ENCODE measurements at regions not wholly inside any gene's neighbourhood (a gene's known extent, or its start where the extent isn't known, plus 50 kb on each side); places are given as distances from the start of the nearest gene placed in this dataset.

- TF ChIP-seq CTCF (IDR thresholded peaks at IDR 0.05) (no peak), POLR2A (IDR thresholded peaks at IDR 0.05) (no peak)
Measured at GRCh38 chr10:23695825-23696420, 257.0 kb downstream of the OTUD1 start.

All from prostate gland (tissue), 2 donors.